ENCODE measurements at regions not wholly inside any gene's neighbourhood (a gene's known extent, or its start where the extent isn't known, plus 50 kb on each side); places are given as distances from the start of the nearest gene placed in this dataset.

GRCh38 chr5:72633649-72634048 lies 126.4 kb upstream of the ZNF366 start:
- no peak for TF ChIP-seq POLR2A (IDR thresholded peaks at IDR 0.05)
- TF ChIP-seq CTCF (IDR thresholded peaks at IDR 0.05) = no peak

Data from thyroid gland (tissue), 4 donors.